Liver (tissue), 8 donors: ENCODE measurements at regions not wholly inside any gene's neighbourhood (a gene's known extent, or its start where the extent isn't known, plus 50 kb on each side); places are given as distances from the start of the nearest gene placed in this dataset.

Experiments
- DNase-seq: peaks from one replicate; pipeline ENCODE4 v3.0.0-alpha.2; 2017; ENCODE audit warnings: low spot score
- H3K27ac ChIP-seq, 2 donors: one replicate each; pipeline ENCODE4 v1.7.0; 2013; ENCODE audit warnings: inconsistent platforms in 2 of 2, low read length in 2 of 2, control low read depth in 1 of 2, low read depth in 1 of 2, mild to moderate bottlenecking in 1 of 2
- H3K27me3 ChIP-seq, 4 donors: one replicate each; pipeline versions ENCODE4 v1.6.1 to v1.7.0; 2013; ENCODE audit warnings: low read length in 3 of 4, inconsistent platforms in 1 of 4, mild to moderate bottlenecking in 1 of 4, moderate library complexity in 1 of 4; ENCODE audit not compliant: control insufficient read depth in 4 of 4, insufficient read depth in 4 of 4
- H3K36me3 ChIP-seq, 4 donors: one replicate each; pipeline versions ENCODE4 v1.6.1 to v1.7.0; 2013; ENCODE audit warnings: low read length in 3 of 4, mild to moderate bottlenecking in 3 of 4, low read depth in 1 of 4, moderate library complexity in 1 of 4; ENCODE audit not compliant: control insufficient read depth in 4 of 4, insufficient read depth in 3 of 4
- H3K4me1 ChIP-seq, 4 donors: one replicate each; pipeline versions ENCODE4 v1.6.1 to v1.7.0; 2013; ENCODE audit warnings: low read length in 3 of 4, mild to moderate bottlenecking in 3 of 4, moderate library complexity in 1 of 4; ENCODE audit not compliant: control insufficient read depth in 4 of 4, insufficient read depth in 4 of 4
- H3K4me3 ChIP-seq, 3 donors: one replicate each; pipeline versions ENCODE4 v1.6.1 to v1.7.0; 2013; ENCODE audit warnings: low read length in 3 of 3, control low read depth in 1 of 3, low read depth in 1 of 3, mild to moderate bottlenecking in 1 of 3
- H3K9ac ChIP-seq, 2 donors: one replicate each; pipeline ENCODE4 v1.7.0; 2013; ENCODE audit warnings: low read length in 2 of 2, mild to moderate bottlenecking in 2 of 2, moderate library complexity in 2 of 2, control low read depth in 1 of 2, low read depth in 1 of 2
- H3K9me3 ChIP-seq, 4 donors: one replicate each; pipeline versions ENCODE4 v1.6.1 to v1.7.0; 2013; ENCODE audit warnings: low read length in 3 of 4; ENCODE audit not compliant: control insufficient read depth in 4 of 4
- FOXA1 ChIP-seq: IDR thresholded peaks from 2 replicates; pipeline ENCODE4 v1.6.1; 2016; ENCODE audit warnings: antibody characterized with exemption
- GABPA ChIP-seq, 2 donors: IDR thresholded peaks in 1 of 2; conservative IDR thresholded peaks in 1 of 2; 2 replicates each; pipeline ENCODE4 v1.6.1; 2016; ENCODE audit warnings: antibody characterized with exemption in 2 of 2, mild to moderate bottlenecking in 1 of 2, moderate library complexity in 1 of 2
- HNF4A ChIP-seq, 2 donors: conservative IDR thresholded peaks; 2 replicates each; pipeline ENCODE4 v1.6.1; 2016; ENCODE audit warnings: antibody characterized with exemption in 2 of 2, mild to moderate bottlenecking in 2 of 2
- HNF4G ChIP-seq: IDR thresholded peaks from 2 replicates; pipeline ENCODE4 v1.6.1; 2016; ENCODE audit warnings: antibody characterized with exemption
- JUND ChIP-seq, 2 donors: IDR thresholded peaks; 2 replicates each; pipeline ENCODE4 v1.6.1; 2016; ENCODE audit warnings: antibody characterized with exemption in 2 of 2
- RAD21 ChIP-seq, 2 donors: IDR thresholded peaks; 2 replicates each; pipeline ENCODE4 v1.6.1; 2016; ENCODE audit warnings: antibody characterized with exemption in 2 of 2, mild to moderate bottlenecking in 2 of 2
- SP1 ChIP-seq: IDR thresholded peaks from 2 replicates; pipeline ENCODE4 v1.6.1; 2018; ENCODE audit warnings: antibody characterized with exemption, mild to moderate bottlenecking
- TAF1 ChIP-seq: conservative IDR thresholded peaks from 2 replicates; pipeline ENCODE4 v1.6.1; 2016; ENCODE audit warnings: antibody characterized with exemption, mild to moderate bottlenecking
- YY1 ChIP-seq: IDR thresholded peaks from 2 replicates; pipeline ENCODE4 v1.6.1; 2016; ENCODE audit warnings: antibody characterized with exemption, mild to moderate bottlenecking
- WGBS: extraction: QIAGEN DNeasy Blood & Tissue Kit; methylation state at CpG from one replicate; pipeline ENCODE4 v1.1.7; 2013; 5-methylcytosine and 5-hydroxymethylcytosine counted together
- TF ChIP-seq, protein P1 (sequence below): fragments of 150-350 bp; IDR thresholded peaks from 2 replicates; pipeline ENCODE4 v1.5.1; 2017; ENCODE audit warnings: improper control_type of control experiment, low read depth, low read length; ENCODE audit not compliant: missing input control
- TF ChIP-seq, protein P2 (sequence below): IDR thresholded peaks from 2 replicates; pipeline ENCODE4 v1.6.1; 2016; ENCODE audit warnings: antibody characterized with exemption
- TF ChIP-seq, protein P3 (sequence below): IDR thresholded peaks from 2 replicates; pipeline ENCODE4 v1.6.1; 2016; ENCODE audit warnings: antibody characterized with exemption
- TF ChIP-seq, protein P4 (sequence below): IDR thresholded peaks from 2 replicates; pipeline ENCODE4 v1.6.1; 2016; ENCODE audit warnings: antibody characterized with exemption, mild to moderate bottlenecking
- donor health status: healthy.
- donor health status: healthy.
- donor health status: healthy.
- donor health status: healthy.
- donor health status: healthy.

DNA sequence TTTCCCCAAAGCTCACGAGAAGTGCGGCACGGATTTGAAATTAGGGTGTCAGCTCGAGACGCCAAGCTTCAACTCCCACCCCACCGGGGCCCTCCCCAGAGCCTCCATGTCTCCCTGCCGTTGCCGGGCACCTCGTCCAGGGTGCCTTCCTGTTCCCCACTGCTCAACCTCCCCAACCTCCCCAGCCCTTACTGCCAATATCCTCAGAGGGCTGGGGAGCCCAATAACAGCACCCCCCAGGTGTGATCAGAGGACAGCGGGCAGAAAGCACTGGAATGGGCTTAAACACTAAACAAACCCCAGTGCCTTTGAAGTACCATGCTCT lies 1336.4 kb downstream of the TBC1D22A start (continued):
- TF ChIP-seq, protein P1, sequence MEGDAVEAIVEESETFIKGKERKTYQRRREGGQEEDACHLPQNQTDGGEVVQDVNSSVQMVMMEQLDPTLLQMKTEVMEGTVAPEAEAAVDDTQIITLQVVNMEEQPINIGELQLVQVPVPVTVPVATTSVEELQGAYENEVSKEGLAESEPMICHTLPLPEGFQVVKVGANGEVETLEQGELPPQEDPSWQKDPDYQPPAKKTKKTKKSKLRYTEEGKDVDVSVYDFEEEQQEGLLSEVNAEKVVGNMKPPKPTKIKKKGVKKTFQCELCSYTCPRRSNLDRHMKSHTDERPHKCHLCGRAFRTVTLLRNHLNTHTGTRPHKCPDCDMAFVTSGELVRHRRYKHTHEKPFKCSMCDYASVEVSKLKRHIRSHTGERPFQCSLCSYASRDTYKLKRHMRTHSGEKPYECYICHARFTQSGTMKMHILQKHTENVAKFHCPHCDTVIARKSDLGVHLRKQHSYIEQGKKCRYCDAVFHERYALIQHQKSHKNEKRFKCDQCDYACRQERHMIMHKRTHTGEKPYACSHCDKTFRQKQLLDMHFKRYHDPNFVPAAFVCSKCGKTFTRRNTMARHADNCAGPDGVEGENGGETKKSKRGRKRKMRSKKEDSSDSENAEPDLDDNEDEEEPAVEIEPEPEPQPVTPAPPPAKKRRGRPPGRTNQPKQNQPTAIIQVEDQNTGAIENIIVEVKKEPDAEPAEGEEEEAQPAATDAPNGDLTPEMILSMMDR = no peak
- TF ChIP-seq, protein P2, sequence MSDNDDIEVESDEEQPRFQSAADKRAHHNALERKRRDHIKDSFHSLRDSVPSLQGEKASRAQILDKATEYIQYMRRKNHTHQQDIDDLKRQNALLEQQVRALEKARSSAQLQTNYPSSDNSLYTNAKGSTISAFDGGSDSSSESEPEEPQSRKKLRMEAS = no peak
- no peak for TF ChIP-seq TAF1
- no peak for TF ChIP-seq FOXA1
- TF ChIP-seq RAD21 (IDR thresholded peaks at IDR 0.05) = no peak
- no peak for TF ChIP-seq GABPA (IDR thresholded peaks at IDR 0.05 in 1 of 2, conservative IDR thresholded peaks at IDR 0.05 in 1 of 2)
- TF ChIP-seq, protein P3, sequence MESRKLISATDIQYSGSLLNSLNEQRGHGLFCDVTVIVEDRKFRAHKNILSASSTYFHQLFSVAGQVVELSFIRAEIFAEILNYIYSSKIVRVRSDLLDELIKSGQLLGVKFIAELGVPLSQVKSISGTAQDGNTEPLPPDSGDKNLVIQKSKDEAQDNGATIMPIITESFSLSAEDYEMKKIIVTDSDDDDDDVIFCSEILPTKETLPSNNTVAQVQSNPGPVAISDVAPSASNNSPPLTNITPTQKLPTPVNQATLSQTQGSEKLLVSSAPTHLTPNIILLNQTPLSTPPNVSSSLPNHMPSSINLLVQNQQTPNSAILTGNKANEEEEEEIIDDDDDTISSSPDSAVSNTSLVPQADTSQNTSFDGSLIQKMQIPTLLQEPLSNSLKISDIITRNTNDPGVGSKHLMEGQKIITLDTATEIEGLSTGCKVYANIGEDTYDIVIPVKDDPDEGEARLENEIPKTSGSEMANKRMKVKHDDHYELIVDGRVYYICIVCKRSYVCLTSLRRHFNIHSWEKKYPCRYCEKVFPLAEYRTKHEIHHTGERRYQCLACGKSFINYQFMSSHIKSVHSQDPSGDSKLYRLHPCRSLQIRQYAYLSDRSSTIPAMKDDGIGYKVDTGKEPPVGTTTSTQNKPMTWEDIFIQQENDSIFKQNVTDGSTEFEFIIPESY = no peak
- no peak for TF ChIP-seq HNF4A (conservative IDR thresholded peaks at IDR 0.05)
- no peak for TF ChIP-seq HNF4G

DNA sequence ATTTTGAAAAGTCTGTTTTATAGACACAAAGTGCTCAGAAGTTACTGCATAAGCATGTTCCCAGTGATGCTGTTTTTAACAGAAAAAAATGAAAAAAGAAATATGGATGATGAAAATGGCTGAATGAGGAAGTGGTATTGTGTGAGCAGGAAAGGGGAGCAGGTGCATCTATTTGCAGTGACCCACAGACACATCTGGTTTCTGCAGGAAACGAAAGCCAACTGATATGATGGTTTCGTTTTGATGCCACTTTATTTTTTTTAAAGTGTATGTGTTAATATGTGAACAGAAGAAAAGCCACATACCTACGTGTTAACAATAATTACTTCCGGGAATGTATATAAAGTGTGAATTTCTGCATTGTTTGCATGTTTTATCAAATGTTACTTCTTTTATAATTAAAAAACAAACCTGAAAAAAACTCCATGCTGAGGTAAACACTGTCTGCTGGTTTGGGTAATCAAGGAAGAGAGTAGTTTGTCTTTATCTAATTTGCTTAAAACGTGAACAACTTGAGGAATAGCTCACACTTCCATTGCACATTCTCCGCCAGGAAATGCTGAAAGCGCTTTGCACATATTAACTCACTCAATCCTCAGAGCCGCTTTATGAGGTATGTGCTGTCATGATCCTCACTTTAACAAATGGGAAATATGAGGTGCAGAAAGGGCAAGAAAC lies 1335.9 kb downstream of the TBC1D22A start:
- H3K27ac ChIP-seq = no peak overlapping the region
- WGBS = 52% methylated on average over 8 of the region's 8 CpGs
- peaks cover 0 to 7% (median 1%) of the 10 kb centered on the region in 4 donors for H3K27me3 ChIP-seq
- H3K4me1 ChIP-seq = no peaks in the 10 kb centered on the region
- DNase-seq = no peak
- H3K9me3 ChIP-seq = peaks cover 0 to 2% (median 0%) of the 10 kb centered on the region in 4 donors
- H3K9ac ChIP-seq = no peak overlapping the region
- TF ChIP-seq YY1 = peak; percentile 13
- TF ChIP-seq GABPA (IDR thresholded peaks at IDR 0.05 in 1 of 2, conservative IDR thresholded peaks at IDR 0.05 in 1 of 2) = no peak
- H3K36me3 ChIP-seq = no peaks in the 10 kb centered on the region
- H3K4me3 ChIP-seq = no peak overlapping the region

DNA sequence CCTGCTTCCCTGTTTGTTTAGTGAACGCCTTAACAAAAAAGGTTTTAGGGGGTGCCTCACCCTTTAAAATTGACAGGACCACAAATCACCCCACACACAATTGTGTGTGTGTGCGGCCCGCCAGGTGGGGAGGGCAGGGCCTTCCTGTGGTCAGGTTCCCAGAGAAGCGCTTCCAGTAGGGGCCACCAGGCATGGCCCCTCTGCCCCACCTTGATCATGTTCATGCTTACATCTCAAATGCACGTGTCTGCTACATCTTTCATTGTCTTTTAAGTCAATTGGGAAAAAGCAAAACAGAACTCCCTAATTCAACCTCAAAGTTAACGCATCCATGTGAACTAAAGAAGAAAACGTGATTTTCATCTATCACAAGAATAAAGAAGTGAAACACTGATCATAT lies 1335.3 kb downstream of the TBC1D22A start:
- no peaks in the 10 kb centered on the region for H3K36me3 ChIP-seq
- H3K27me3 ChIP-seq = peaks cover 0 to 7% (median 1%) of the 10 kb centered on the region in 4 donors
- WGBS = 58% methylated on average over 7 of the region's 7 CpGs
- no peak overlapping the region for H3K27ac ChIP-seq
- DNase-seq = no peak
- H3K9ac ChIP-seq = no peak overlapping the region
- no peak overlapping the region for H3K4me3 ChIP-seq
- peaks cover 0 to 2% (median 0%) of the 10 kb centered on the region in 4 donors for H3K9me3 ChIP-seq
- H3K4me1 ChIP-seq = no peaks in the 10 kb centered on the region
- TF ChIP-seq SP1 (no peak), JUND (IDR thresholded peaks at IDR 0.05) (no peak), HNF4G (no peak), RAD21 (IDR thresholded peaks at IDR 0.05) (no peak), TAF1 (no peak), HNF4A (conservative IDR thresholded peaks at IDR 0.05) (no peak)
- TF ChIP-seq, protein P2 = no peak
- TF ChIP-seq, protein P3 = no peak
- TF ChIP-seq, protein P1 = no peak
- TF ChIP-seq, protein P4, sequence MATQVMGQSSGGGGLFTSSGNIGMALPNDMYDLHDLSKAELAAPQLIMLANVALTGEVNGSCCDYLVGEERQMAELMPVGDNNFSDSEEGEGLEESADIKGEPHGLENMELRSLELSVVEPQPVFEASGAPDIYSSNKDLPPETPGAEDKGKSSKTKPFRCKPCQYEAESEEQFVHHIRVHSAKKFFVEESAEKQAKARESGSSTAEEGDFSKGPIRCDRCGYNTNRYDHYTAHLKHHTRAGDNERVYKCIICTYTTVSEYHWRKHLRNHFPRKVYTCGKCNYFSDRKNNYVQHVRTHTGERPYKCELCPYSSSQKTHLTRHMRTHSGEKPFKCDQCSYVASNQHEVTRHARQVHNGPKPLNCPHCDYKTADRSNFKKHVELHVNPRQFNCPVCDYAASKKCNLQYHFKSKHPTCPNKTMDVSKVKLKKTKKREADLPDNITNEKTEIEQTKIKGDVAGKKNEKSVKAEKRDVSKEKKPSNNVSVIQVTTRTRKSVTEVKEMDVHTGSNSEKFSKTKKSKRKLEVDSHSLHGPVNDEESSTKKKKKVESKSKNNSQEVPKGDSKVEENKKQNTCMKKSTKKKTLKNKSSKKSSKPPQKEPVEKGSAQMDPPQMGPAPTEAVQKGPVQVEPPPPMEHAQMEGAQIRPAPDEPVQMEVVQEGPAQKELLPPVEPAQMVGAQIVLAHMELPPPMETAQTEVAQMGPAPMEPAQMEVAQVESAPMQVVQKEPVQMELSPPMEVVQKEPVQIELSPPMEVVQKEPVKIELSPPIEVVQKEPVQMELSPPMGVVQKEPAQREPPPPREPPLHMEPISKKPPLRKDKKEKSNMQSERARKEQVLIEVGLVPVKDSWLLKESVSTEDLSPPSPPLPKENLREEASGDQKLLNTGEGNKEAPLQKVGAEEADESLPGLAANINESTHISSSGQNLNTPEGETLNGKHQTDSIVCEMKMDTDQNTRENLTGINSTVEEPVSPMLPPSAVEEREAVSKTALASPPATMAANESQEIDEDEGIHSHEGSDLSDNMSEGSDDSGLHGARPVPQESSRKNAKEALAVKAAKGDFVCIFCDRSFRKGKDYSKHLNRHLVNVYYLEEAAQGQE = no peak
